ENCODE measurements at regions not wholly inside any gene's neighbourhood (a gene's known extent, or its start where the extent isn't known, plus 50 kb on each side); places are given as distances from the start of the nearest gene placed in this dataset.

DNA sequence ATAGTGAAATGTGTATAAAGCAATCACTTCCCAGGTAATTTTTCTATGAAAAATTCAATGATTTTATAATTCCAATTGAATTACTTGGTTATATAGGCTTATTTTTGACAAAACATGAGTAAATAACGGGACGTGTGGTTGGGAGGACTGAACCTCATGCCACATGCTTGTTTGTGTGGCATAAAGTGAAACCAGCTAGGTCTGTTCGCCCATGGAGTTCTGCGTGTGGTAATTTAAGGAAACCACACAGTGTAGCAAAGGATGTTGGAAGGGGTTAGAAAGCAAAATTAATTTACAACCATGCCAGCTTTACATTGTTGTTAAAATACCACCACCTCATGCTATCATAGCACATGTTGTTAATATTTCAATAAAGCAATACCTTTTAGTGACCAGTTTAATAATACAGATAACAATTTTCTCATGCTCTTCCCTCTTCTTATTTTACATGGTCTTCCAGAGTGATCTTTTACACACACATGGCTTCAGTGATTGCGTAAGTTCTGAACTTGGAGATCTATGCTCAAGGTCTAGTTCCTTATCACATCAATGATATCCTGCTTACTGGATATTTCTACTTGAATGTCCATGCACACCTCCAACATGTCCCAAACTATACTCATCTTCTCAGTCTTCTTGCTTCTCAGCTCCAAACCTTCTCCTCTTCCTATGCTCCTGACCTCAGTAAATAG is 156.4 kb upstream of the ITGA4 start:
- Histone ChIP-seq H3K4me3 (no peak overlapping the region), H3K4me1 (ENCODE audit: insufficient read depth) (no peaks in the 10 kb centered on the region), H3F3A (ENCODE audit: insufficient read depth) (no peaks in the 10 kb centered on the region), H3K9ac (no peak overlapping the region), H3K27ac (no peak overlapping the region), H3K27me3 (replicated peaks; ENCODE audit: insufficient read depth) (no peaks in the 10 kb centered on the region), H3K9me3 (ENCODE audit: low read depth) (no peaks in the 10 kb centered on the region), H3K79me2 (ENCODE audit: insufficient read depth) (no peaks in the 10 kb centered on the region), H2AFZ (no peak overlapping the region), H3K4me2 (ENCODE audit: unreplicated experiment) (no peak overlapping the region), H3K36me3 (ENCODE audit: low read depth) (no peaks in the 10 kb centered on the region), H4K20me1 (ENCODE audit: insufficient read depth) (no peaks in the 10 kb centered on the region), H3K9me2 (ENCODE audit: insufficient read depth) (no peaks in the 10 kb centered on the region)
- TF ChIP-seq EZH2phosphoT487 (IDR thresholded peaks at IDR 0.05; ENCODE audit: insufficient read depth, low read depth) = no peak
- in situ Hi-C loops (cut with MboI) = no loop called here
- 82 to 84% methylated on average over 5 of the region's 5 CpGs for WGBS, 2 experiments (ENCODE audit: low coverage in 1 of 2, low lambda C conversion rate in 2 of 2, missing lambda C conversion rate in 2 of 2)
- DNase-seq = no peak

- H4K20me1 ChIP-seq (ENCODE audit: insufficient read depth) = no peaks in the 10 kb centered on the region
- no peaks in the 10 kb centered on the region for H3F3A ChIP-seq (ENCODE audit: insufficient read depth)
- WGBS, 2 experiments (ENCODE audit: low coverage in 1 of 2, low lambda C conversion rate in 2 of 2, missing lambda C conversion rate in 2 of 2) = 71 to 78% methylated on average over 5 of the region's 5 CpGs
- peaks cover 9% of the 10 kb centered on the region for H3K4me1 ChIP-seq (ENCODE audit: insufficient read depth)
- H3K36me3 ChIP-seq (ENCODE audit: low read depth) = no peaks in the 10 kb centered on the region
- H3K9ac ChIP-seq = no peak overlapping the region
- H3K4me2 ChIP-seq (ENCODE audit: unreplicated experiment) = no peak overlapping the region
- TF ChIP-seq EZH2 (IDR thresholded peaks at IDR 0.05; ENCODE audit: insufficient read depth, poor library complexity, severe bottlenecking) (no peak), EZH2phosphoT487 (IDR thresholded peaks at IDR 0.05; ENCODE audit: insufficient read depth, low read depth) (no peak)
- no peak overlapping the region for H3K27ac ChIP-seq
- H2AFZ ChIP-seq = 0 out of 2 replicates have a peak overlapping the region, but pooled peaks have one; percentile 32
- H3K27me3 ChIP-seq (replicated peaks; ENCODE audit: insufficient read depth) = no peaks in the 10 kb centered on the region
- H3K9me2 ChIP-seq (ENCODE audit: insufficient read depth) = no peaks in the 10 kb centered on the region
- no peak for DNase-seq
- no peaks in the 10 kb centered on the region for H3K9me3 ChIP-seq (ENCODE audit: low read depth)
- no peak overlapping the region for H3K4me3 ChIP-seq
- H3K79me2 ChIP-seq (ENCODE audit: insufficient read depth) = no peaks in the 10 kb centered on the region
- in situ Hi-C loops (cut with MboI) = no loop called here
Observed at GRCh38 chr2:181304011-181304844, 153.0 kb upstream of the ITGA4 start.

DNA sequence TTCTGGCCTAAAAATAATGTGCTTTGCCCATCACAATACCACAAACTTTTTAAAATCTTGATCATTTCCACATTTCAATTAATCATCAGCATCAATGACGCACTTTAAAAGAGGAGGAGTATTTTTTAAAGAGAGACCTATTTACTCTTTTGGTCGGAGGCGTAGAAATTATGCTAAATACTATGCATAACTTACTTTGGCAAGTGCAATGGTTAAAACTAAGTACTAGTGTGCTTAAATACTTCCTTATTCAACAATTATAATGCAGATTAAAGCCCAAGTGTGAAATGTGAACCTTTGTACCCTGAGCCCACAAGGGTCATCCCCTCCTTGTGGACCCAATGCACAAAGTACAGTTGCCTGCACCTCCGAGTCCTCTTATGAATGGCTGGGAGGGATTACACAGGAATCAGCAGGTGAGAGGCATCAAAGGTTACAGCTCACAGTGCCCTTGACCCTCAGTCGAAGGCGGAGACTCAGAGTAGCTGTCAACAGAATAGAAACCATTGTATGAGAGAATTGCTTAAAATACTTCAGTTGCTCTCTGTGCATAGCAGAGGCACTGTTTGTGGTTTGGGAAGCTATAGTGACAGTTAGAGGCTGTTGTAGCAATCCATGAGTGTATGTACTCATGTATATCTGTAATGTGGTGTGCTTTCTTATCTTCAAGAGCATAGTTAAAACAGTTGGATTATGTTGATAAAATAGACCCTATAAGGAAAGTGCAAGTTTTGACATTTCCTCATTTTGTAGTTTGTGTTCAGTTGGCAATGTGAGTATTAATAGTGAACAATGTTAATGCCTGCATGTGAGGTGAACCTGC is 151.7 kb upstream of the ITGA4 start:
- H3K27ac ChIP-seq = no peak overlapping the region

DNA sequence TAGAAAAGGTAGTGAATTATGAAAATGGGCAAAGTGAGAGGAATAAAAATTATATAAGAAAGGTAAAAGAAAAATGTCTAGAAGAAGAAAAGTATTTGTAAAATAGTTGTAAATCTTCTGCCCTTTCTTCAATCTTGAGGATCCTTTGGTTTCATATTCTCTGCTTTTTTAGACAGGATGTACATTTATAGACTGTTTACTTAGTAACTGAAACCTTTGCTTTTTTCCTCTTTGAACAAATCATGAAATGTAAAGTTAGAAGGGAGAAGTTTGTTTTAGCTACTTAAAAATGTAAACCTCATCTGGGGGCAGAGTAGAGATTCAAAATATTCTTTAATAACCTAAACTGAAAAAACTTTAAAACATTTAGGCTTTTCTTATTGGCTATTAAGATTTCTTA is 150.4 kb upstream of the ITGA4 start:
- DNase-seq = no peak
- TF ChIP-seq EZH2 (IDR thresholded peaks at IDR 0.05; ENCODE audit: insufficient read depth, poor library complexity, severe bottlenecking) (no peak), EZH2phosphoT487 (IDR thresholded peaks at IDR 0.05; ENCODE audit: insufficient read depth, low read depth) (no peak)
- no peak overlapping the region for H3K27ac ChIP-seq
- H4K20me1 ChIP-seq (ENCODE audit: insufficient read depth) = no peaks in the 10 kb centered on the region
- H3K36me3 ChIP-seq (ENCODE audit: low read depth) = no peaks in the 10 kb centered on the region
- H3K4me1 ChIP-seq (ENCODE audit: insufficient read depth) = peaks cover 9% of the 10 kb centered on the region
- H3K4me3 ChIP-seq = peak overlapping the region; percentile 20; the same call in 1 of the 2 replicates
- peak overlapping the region; percentile 73 for H2AFZ ChIP-seq
- no peaks in the 10 kb centered on the region for H3K9me3 ChIP-seq (ENCODE audit: low read depth)
- H3K9ac ChIP-seq = no peak overlapping the region
- H3K4me2 ChIP-seq (ENCODE audit: unreplicated experiment) = peak overlapping the region; percentile 26
- no peaks in the 10 kb centered on the region for H3F3A ChIP-seq (ENCODE audit: insufficient read depth)
- in situ Hi-C loops (cut with MboI) = no loop called here
- H3K9me2 ChIP-seq (ENCODE audit: insufficient read depth) = no peaks in the 10 kb centered on the region
- H3K27me3 ChIP-seq (replicated peaks; ENCODE audit: insufficient read depth) = no peaks in the 10 kb centered on the region
- H3K79me2 ChIP-seq (ENCODE audit: insufficient read depth) = no peaks in the 10 kb centered on the region

More for the DNA sequence above, 151.7 kb upstream of the ITGA4 start:
- no peaks in the 10 kb centered on the region for H3K79me2 ChIP-seq (ENCODE audit: insufficient read depth)
- no peak overlapping the region for H2AFZ ChIP-seq
- peak; percentile 15 for DNase-seq
- no peaks in the 10 kb centered on the region for H3K9me2 ChIP-seq (ENCODE audit: insufficient read depth)
- no peak for TF ChIP-seq EZH2 (IDR thresholded peaks at IDR 0.05; ENCODE audit: insufficient read depth, poor library complexity, severe bottlenecking)
- no peak for TF ChIP-seq EZH2phosphoT487 (IDR thresholded peaks at IDR 0.05; ENCODE audit: insufficient read depth, low read depth)
- no peak overlapping the region for H3K4me3 ChIP-seq
- H3F3A ChIP-seq (ENCODE audit: insufficient read depth) = no peaks in the 10 kb centered on the region
- H3K4me1 ChIP-seq (ENCODE audit: insufficient read depth) = peaks cover 9% of the 10 kb centered on the region
- H3K4me2 ChIP-seq (ENCODE audit: unreplicated experiment) = no peak overlapping the region
- H4K20me1 ChIP-seq (ENCODE audit: insufficient read depth) = no peaks in the 10 kb centered on the region
- no peaks in the 10 kb centered on the region for H3K27me3 ChIP-seq (replicated peaks; ENCODE audit: insufficient read depth)
- no peaks in the 10 kb centered on the region for H3K9me3 ChIP-seq (ENCODE audit: low read depth)
- WGBS, 2 experiments (ENCODE audit: low coverage in 1 of 2, low lambda C conversion rate in 2 of 2, missing lambda C conversion rate in 2 of 2) = 80 to 82% methylated on average over 6 of the region's 6 CpGs
- in situ Hi-C loops (cut with MboI) = no loop called here
- no peaks in the 10 kb centered on the region for H3K36me3 ChIP-seq (ENCODE audit: low read depth)
- H3K9ac ChIP-seq = no peak overlapping the region

Data from GM23248 (cell line).